ENCODE measurements at regions not wholly inside any gene's neighbourhood (a gene's known extent, or its start where the extent isn't known, plus 50 kb on each side); places are given as distances from the start of the nearest gene placed in this dataset.

GRCh38 chr17:72205357-72205756 lies 84.5 kb downstream of the SOX9 start:
- no peak for DNase-seq
- no peak for TF ChIP-seq CTCF (IDR thresholded peaks at IDR 0.05; ENCODE audit: low read depth, low read length)
- H3K4me1 ChIP-seq = no peaks in the 10 kb centered on the region
- no peaks in the 10 kb centered on the region for H3K27me3 ChIP-seq
- no peak overlapping the region for H3K4me3 ChIP-seq (ENCODE audit: low read depth, low read length)
- no peaks in the 10 kb centered on the region for H3K36me3 ChIP-seq
- no peaks in the 10 kb centered on the region; the same call in 1 of the 2 replicates for H3K9me3 ChIP-seq

GRCh38 chr17:72205822-72206221 lies 85.0 kb downstream of the SOX9 start:
- Histone ChIP-seq H3K4me3 (ENCODE audit: low read depth, low read length) (no peak overlapping the region), H3K36me3 (no peaks in the 10 kb centered on the region), H3K4me1 (no peaks in the 10 kb centered on the region), H3K27me3 (no peaks in the 10 kb centered on the region), H3K9me3 (no peaks in the 10 kb centered on the region; the same call in 1 of the 2 replicates)
- DNase-seq = no peak
- no peak for TF ChIP-seq CTCF (IDR thresholded peaks at IDR 0.05; ENCODE audit: low read depth, low read length)

DNA sequence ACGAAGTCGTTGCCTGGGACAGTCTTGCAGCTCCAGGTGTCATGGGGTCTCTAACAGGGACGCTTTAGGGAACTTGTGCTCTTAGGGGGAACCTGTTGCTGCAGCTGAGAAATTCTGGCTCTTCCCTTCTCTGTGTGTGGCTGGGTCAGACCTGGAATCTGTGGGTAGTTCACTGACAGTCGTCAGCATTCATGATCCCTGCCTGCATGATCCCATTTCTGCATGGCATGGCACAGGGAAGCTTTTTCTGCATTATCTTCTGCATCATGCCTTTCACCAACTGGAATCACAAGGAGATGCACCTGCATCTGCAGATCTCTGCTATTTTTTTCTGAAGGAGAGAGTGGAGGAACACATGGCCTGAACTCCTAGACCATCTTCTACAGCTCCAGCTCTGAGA lies 85.6 kb downstream of the SOX9 start:
- no peak for DNase-seq
- no peak for TF ChIP-seq CTCF (IDR thresholded peaks at IDR 0.05; ENCODE audit: low read depth, low read length)
- H3K9me3 ChIP-seq = no peaks in the 10 kb centered on the region; the same call in 1 of the 2 replicates
- no peaks in the 10 kb centered on the region for H3K27me3 ChIP-seq
- H3K4me1 ChIP-seq = no peaks in the 10 kb centered on the region
- no peak overlapping the region for H3K4me3 ChIP-seq (ENCODE audit: low read depth, low read length)
- H3K36me3 ChIP-seq = no peaks in the 10 kb centered on the region

GRCh38 chr17:72208832-72209231 lies 88.0 kb downstream of the SOX9 start:
- Histone ChIP-seq H3K36me3 (no peaks in the 10 kb centered on the region), H3K27me3 (no peaks in the 10 kb centered on the region), H3K4me3 (ENCODE audit: low read depth, low read length) (no peak overlapping the region), H3K9me3 (no peaks in the 10 kb centered on the region), H3K4me1 (no peaks in the 10 kb centered on the region)
- TF ChIP-seq CTCF (IDR thresholded peaks at IDR 0.05; ENCODE audit: low read depth, low read length) = no peak
- no peak for DNase-seq

- no peaks in the 10 kb centered on the region for H3K4me1 ChIP-seq
- DNase-seq = no peak
- no peaks in the 10 kb centered on the region for H3K36me3 ChIP-seq
- no peaks in the 10 kb centered on the region for H3K27me3 ChIP-seq
- no peak for TF ChIP-seq CTCF (IDR thresholded peaks at IDR 0.05; ENCODE audit: low read depth, low read length)
- no peaks in the 10 kb centered on the region for H3K9me3 ChIP-seq
- H3K4me3 ChIP-seq (ENCODE audit: low read depth, low read length) = no peak overlapping the region
These were observed 91.2 kb downstream of the SOX9 start for GRCh38 chr17:72212041-72212440.

DNA sequence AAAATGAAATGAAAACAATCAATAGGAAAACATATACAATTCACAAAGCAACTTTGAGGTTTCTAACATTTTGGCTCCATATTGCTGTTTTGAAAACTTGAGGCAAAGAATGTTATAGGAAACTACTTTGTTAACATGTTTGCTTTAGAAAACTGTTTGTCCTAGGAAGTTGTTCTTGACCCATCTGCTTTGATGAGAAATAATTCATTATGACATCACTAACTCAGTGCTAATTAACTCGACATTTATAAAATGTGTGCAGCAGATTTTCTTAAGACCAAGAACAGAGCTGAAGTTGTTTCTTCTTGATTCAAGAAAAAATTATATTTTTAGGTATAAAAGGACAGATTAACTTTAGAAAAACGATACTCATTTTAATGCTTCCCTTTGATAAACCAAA lies 94.7 kb downstream of the SOX9 start:
- TF ChIP-seq CTCF (IDR thresholded peaks at IDR 0.05; ENCODE audit: low read depth, low read length) = no peak
- Histone ChIP-seq H3K4me3 (ENCODE audit: low read depth, low read length) (no peak overlapping the region), H3K9me3 (no peaks in the 10 kb centered on the region), H3K36me3 (no peaks in the 10 kb centered on the region), H3K27me3 (no peaks in the 10 kb centered on the region), H3K4me1 (no peaks in the 10 kb centered on the region)
- no peak for DNase-seq

All from BE2C (cell line).